Liver (tissue), 8 donors: ENCODE measurements at regions not wholly inside any gene's neighbourhood (a gene's known extent, or its start where the extent isn't known, plus 50 kb on each side); places are given as distances from the start of the nearest gene placed in this dataset.
"Not testable (repeated sequence)": the region's sequence is repeated elsewhere in the genome, so short reads cannot be mapped to it uniquely, and the experiment has no call there.

Experiments used
- DNase-seq: peaks from one replicate; pipeline ENCODE4 v3.0.0-alpha.2; 2017; ENCODE audit warnings: low spot score
- H3K27ac ChIP-seq, 2 donors: one replicate each; pipeline ENCODE4 v1.7.0; 2013; ENCODE audit warnings: inconsistent platforms in 2 of 2, low read length in 2 of 2, control low read depth in 1 of 2, low read depth in 1 of 2, mild to moderate bottlenecking in 1 of 2
- H3K27me3 ChIP-seq, 4 donors: one replicate each; pipeline versions ENCODE4 v1.6.1 to v1.7.0; 2013; ENCODE audit warnings: low read length in 3 of 4, inconsistent platforms in 1 of 4, mild to moderate bottlenecking in 1 of 4, moderate library complexity in 1 of 4; ENCODE audit not compliant: control insufficient read depth in 4 of 4, insufficient read depth in 4 of 4
- H3K36me3 ChIP-seq, 4 donors: one replicate each; pipeline versions ENCODE4 v1.6.1 to v1.7.0; 2013; ENCODE audit warnings: low read length in 3 of 4, mild to moderate bottlenecking in 3 of 4, low read depth in 1 of 4, moderate library complexity in 1 of 4; ENCODE audit not compliant: control insufficient read depth in 4 of 4, insufficient read depth in 3 of 4
- H3K4me1 ChIP-seq, 4 donors: one replicate each; pipeline versions ENCODE4 v1.6.1 to v1.7.0; 2013; ENCODE audit warnings: low read length in 3 of 4, mild to moderate bottlenecking in 3 of 4, moderate library complexity in 1 of 4; ENCODE audit not compliant: control insufficient read depth in 4 of 4, insufficient read depth in 4 of 4
- H3K4me3 ChIP-seq, 3 donors: one replicate each; pipeline versions ENCODE4 v1.6.1 to v1.7.0; 2013; ENCODE audit warnings: low read length in 3 of 3, control low read depth in 1 of 3, low read depth in 1 of 3, mild to moderate bottlenecking in 1 of 3
- H3K9ac ChIP-seq, 2 donors: one replicate each; pipeline ENCODE4 v1.7.0; 2013; ENCODE audit warnings: low read length in 2 of 2, mild to moderate bottlenecking in 2 of 2, moderate library complexity in 2 of 2, control low read depth in 1 of 2, low read depth in 1 of 2
- H3K9me3 ChIP-seq, 4 donors: one replicate each; pipeline versions ENCODE4 v1.6.1 to v1.7.0; 2013; ENCODE audit warnings: low read length in 3 of 4; ENCODE audit not compliant: control insufficient read depth in 4 of 4
- EGR1 ChIP-seq, 2 donors: IDR thresholded peaks; 2 replicates each; pipeline ENCODE4 v1.6.1; 2016 to 2018; ENCODE audit warnings: antibody characterized with exemption in 2 of 2, low read depth in 2 of 2
- FOXA1 ChIP-seq: IDR thresholded peaks from 2 replicates; pipeline ENCODE4 v1.6.1; 2016; ENCODE audit warnings: antibody characterized with exemption
- FOXA2 ChIP-seq: IDR thresholded peaks from 2 replicates; pipeline ENCODE4 v1.6.1; 2016; ENCODE audit warnings: antibody characterized with exemption
- GABPA ChIP-seq, 2 donors: IDR thresholded peaks in 1 of 2; conservative IDR thresholded peaks in 1 of 2; 2 replicates each; pipeline ENCODE4 v1.6.1; 2016; ENCODE audit warnings: antibody characterized with exemption in 2 of 2, mild to moderate bottlenecking in 1 of 2, moderate library complexity in 1 of 2
- HNF4A ChIP-seq, 2 donors: conservative IDR thresholded peaks; 2 replicates each; pipeline ENCODE4 v1.6.1; 2016; ENCODE audit warnings: antibody characterized with exemption in 2 of 2, mild to moderate bottlenecking in 2 of 2
- HNF4G ChIP-seq: IDR thresholded peaks from 2 replicates; pipeline ENCODE4 v1.6.1; 2016; ENCODE audit warnings: antibody characterized with exemption
- JUND ChIP-seq, 2 donors: IDR thresholded peaks; 2 replicates each; pipeline ENCODE4 v1.6.1; 2016; ENCODE audit warnings: antibody characterized with exemption in 2 of 2
- NR2F2 ChIP-seq: IDR thresholded peaks from 2 replicates; pipeline ENCODE4 v1.6.1; 2016; ENCODE audit warnings: antibody characterized with exemption
- RAD21 ChIP-seq, 2 donors: IDR thresholded peaks; 2 replicates each; pipeline ENCODE4 v1.6.1; 2016; ENCODE audit warnings: antibody characterized with exemption in 2 of 2, mild to moderate bottlenecking in 2 of 2
- RXRA ChIP-seq, 2 donors: IDR thresholded peaks; 2 replicates each; pipeline ENCODE4 v1.6.1; 2017 to 2018; ENCODE audit warnings: antibody characterized with exemption in 2 of 2, mild to moderate bottlenecking in 1 of 2
- SP1 ChIP-seq: IDR thresholded peaks from 2 replicates; pipeline ENCODE4 v1.6.1; 2018; ENCODE audit warnings: antibody characterized with exemption, mild to moderate bottlenecking
- TAF1 ChIP-seq: conservative IDR thresholded peaks from 2 replicates; pipeline ENCODE4 v1.6.1; 2016; ENCODE audit warnings: antibody characterized with exemption, mild to moderate bottlenecking
- YY1 ChIP-seq: IDR thresholded peaks from 2 replicates; pipeline ENCODE4 v1.6.1; 2016; ENCODE audit warnings: antibody characterized with exemption, mild to moderate bottlenecking
- WGBS: extraction: QIAGEN DNeasy Blood & Tissue Kit; methylation state at CpG from one replicate; pipeline ENCODE4 v1.1.7; 2013; 5-methylcytosine and 5-hydroxymethylcytosine counted together
- TF ChIP-seq, protein P1 (sequence below): IDR thresholded peaks from 2 replicates; pipeline ENCODE4 v1.6.1; 2016; ENCODE audit warnings: antibody characterized with exemption, mild to moderate bottlenecking
- TF ChIP-seq, protein P2 (sequence below): IDR thresholded peaks from 2 replicates; pipeline ENCODE4 v1.6.1; 2016; ENCODE audit warnings: antibody characterized with exemption
- TF ChIP-seq, protein P3 (sequence below): fragments of 150-350 bp; IDR thresholded peaks from 2 replicates; pipeline ENCODE4 v1.5.1; 2017; ENCODE audit warnings: improper control_type of control experiment, low read depth, low read length; ENCODE audit not compliant: missing input control
- TF ChIP-seq, protein P4 (sequence below): IDR thresholded peaks from 2 replicates; pipeline ENCODE4 v1.6.1; 2016; ENCODE audit warnings: antibody characterized with exemption
- TF ChIP-seq, protein P5 (sequence below): IDR thresholded peaks from 2 replicates; pipeline ENCODE4 v1.6.1; 2016; ENCODE audit warnings: antibody characterized with exemption
- donor health status: healthy.
- donor health status: healthy.
- donor health status: healthy.
- donor health status: healthy.
- donor health status: healthy.

DNA sequence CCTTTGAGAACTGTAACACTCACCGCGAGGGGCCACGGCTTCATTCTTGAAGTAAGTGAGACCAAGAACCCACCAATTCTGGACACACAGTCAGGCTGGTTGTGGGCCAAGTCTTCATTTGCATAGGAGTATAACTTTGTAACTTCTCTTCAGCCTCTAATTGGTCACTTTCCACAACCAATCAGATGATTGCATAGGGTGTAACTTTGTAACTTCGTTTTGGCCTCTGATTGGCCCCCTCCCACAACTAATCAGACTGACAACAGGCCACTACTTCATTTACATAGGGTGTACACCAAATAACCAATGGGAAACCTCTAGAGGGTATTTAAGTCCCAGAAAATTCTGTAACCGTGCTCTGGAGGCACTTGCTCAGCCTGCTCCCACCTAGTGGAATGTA, 77.5 kb upstream of the TCF4 start (continued):
- TF ChIP-seq, protein P1, sequence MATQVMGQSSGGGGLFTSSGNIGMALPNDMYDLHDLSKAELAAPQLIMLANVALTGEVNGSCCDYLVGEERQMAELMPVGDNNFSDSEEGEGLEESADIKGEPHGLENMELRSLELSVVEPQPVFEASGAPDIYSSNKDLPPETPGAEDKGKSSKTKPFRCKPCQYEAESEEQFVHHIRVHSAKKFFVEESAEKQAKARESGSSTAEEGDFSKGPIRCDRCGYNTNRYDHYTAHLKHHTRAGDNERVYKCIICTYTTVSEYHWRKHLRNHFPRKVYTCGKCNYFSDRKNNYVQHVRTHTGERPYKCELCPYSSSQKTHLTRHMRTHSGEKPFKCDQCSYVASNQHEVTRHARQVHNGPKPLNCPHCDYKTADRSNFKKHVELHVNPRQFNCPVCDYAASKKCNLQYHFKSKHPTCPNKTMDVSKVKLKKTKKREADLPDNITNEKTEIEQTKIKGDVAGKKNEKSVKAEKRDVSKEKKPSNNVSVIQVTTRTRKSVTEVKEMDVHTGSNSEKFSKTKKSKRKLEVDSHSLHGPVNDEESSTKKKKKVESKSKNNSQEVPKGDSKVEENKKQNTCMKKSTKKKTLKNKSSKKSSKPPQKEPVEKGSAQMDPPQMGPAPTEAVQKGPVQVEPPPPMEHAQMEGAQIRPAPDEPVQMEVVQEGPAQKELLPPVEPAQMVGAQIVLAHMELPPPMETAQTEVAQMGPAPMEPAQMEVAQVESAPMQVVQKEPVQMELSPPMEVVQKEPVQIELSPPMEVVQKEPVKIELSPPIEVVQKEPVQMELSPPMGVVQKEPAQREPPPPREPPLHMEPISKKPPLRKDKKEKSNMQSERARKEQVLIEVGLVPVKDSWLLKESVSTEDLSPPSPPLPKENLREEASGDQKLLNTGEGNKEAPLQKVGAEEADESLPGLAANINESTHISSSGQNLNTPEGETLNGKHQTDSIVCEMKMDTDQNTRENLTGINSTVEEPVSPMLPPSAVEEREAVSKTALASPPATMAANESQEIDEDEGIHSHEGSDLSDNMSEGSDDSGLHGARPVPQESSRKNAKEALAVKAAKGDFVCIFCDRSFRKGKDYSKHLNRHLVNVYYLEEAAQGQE = no peak
- no peak for TF ChIP-seq SP1

DNA sequence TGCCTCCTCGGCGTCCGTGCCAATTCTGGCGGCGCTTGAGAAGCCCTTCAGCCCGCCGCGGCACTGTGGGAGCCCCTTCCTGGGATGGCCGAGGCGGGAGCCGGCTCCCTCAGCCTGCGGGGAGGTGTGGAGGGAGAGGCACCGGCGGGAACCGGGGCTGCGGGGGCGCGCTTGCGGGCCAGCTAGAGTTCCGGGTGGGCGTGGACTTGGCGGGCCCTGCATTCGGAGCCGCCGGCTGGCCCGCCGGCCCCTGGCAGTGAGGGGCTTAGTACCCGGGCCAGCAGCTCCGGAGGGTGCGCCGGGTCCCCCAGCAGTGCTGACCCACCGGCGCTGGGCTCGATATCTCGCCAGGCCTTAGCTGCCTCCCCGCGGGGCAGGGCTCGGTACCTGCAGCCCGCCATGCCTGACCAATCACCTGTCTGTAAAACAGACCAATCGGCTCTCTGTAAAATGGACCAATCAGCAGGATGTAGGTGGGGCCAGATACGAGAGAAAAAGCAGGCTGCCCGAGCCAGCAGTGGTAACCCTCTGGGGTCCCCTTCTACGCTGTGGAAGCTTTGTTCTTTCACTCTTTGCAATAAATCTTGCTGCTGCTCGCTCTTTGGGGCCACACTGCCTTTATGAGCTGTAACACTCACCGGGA, 76.9 kb upstream of the TCF4 start:
- not testable (repeated sequence) for H3K4me1 ChIP-seq, H3K36me3 ChIP-seq, H3K27me3 ChIP-seq, H3K9me3 ChIP-seq, DNase-seq, H3K9ac ChIP-seq, H3K27ac ChIP-seq, H3K4me3 ChIP-seq
- WGBS = 95% methylated on average over 45 of the region's 45 CpGs

DNA sequence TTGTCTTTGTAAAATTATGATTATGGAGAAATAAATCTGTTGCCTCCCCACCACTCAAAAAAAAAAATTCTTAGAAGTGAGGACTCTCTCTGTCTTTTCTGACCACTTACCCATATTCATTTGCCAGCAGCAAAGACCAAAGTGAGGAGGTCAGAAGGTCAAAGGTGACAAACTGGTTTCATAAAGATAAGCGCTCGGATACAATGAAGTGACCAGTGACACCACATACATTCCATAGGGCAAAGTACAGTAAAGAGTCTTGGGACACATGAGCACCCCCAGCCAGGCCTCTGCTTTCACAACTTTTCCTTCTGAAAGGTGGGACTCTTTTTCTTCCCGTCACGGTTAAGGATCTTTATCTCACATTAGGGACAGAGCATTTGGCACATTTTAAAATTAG, 75.9 kb upstream of the TCF4 start:
- H3K27me3 ChIP-seq = no peaks in the 10 kb centered on the region

More for the DNA sequence above, 75.9 kb upstream of the TCF4 start:
- WGBS = 80% methylated on average over 4 of the region's 4 CpGs
- Histone ChIP-seq H3K36me3 (no peaks in the 10 kb centered on the region), H3K9ac (no peak overlapping the region), H3K9me3 (no peaks in the 10 kb centered on the region), H3K4me3 (no peak overlapping the region), H3K4me1 (no peaks in the 10 kb centered on the region), H3K27ac (no peak overlapping the region)
- DNase-seq = no peak
- TF ChIP-seq NR2F2 (no peak), GABPA (IDR thresholded peaks at IDR 0.05 in 1 of 2, conservative IDR thresholded peaks at IDR 0.05 in 1 of 2) (no peak), HNF4A (conservative IDR thresholded peaks at IDR 0.05) (no peak), YY1 (no peak), HNF4G (no peak), RXRA (IDR thresholded peaks at IDR 0.05) (no peak), EGR1 (IDR thresholded peaks at IDR 0.05; ENCODE audit: low read depth in 2 of 2) (no peak), FOXA2 (no peak), TAF1 (no peak), RAD21 (IDR thresholded peaks at IDR 0.05) (no peak), SP1 (no peak), JUND (IDR thresholded peaks at IDR 0.05) (no peak), FOXA1 (no peak)
- TF ChIP-seq, protein P2, sequence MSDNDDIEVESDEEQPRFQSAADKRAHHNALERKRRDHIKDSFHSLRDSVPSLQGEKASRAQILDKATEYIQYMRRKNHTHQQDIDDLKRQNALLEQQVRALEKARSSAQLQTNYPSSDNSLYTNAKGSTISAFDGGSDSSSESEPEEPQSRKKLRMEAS = no peak
- TF ChIP-seq, protein P1 = no peak
- TF ChIP-seq, protein P3, sequence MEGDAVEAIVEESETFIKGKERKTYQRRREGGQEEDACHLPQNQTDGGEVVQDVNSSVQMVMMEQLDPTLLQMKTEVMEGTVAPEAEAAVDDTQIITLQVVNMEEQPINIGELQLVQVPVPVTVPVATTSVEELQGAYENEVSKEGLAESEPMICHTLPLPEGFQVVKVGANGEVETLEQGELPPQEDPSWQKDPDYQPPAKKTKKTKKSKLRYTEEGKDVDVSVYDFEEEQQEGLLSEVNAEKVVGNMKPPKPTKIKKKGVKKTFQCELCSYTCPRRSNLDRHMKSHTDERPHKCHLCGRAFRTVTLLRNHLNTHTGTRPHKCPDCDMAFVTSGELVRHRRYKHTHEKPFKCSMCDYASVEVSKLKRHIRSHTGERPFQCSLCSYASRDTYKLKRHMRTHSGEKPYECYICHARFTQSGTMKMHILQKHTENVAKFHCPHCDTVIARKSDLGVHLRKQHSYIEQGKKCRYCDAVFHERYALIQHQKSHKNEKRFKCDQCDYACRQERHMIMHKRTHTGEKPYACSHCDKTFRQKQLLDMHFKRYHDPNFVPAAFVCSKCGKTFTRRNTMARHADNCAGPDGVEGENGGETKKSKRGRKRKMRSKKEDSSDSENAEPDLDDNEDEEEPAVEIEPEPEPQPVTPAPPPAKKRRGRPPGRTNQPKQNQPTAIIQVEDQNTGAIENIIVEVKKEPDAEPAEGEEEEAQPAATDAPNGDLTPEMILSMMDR = no peak
- TF ChIP-seq, protein P4, sequence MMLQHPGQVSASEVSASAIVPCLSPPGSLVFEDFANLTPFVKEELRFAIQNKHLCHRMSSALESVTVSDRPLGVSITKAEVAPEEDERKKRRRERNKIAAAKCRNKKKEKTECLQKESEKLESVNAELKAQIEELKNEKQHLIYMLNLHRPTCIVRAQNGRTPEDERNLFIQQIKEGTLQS = no peak
- TF ChIP-seq, protein P5, sequence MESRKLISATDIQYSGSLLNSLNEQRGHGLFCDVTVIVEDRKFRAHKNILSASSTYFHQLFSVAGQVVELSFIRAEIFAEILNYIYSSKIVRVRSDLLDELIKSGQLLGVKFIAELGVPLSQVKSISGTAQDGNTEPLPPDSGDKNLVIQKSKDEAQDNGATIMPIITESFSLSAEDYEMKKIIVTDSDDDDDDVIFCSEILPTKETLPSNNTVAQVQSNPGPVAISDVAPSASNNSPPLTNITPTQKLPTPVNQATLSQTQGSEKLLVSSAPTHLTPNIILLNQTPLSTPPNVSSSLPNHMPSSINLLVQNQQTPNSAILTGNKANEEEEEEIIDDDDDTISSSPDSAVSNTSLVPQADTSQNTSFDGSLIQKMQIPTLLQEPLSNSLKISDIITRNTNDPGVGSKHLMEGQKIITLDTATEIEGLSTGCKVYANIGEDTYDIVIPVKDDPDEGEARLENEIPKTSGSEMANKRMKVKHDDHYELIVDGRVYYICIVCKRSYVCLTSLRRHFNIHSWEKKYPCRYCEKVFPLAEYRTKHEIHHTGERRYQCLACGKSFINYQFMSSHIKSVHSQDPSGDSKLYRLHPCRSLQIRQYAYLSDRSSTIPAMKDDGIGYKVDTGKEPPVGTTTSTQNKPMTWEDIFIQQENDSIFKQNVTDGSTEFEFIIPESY = no peak
